HuH-7.5 (cell line): ENCODE measurements at regions not wholly inside any gene's neighbourhood (a gene's known extent, or its start where the extent isn't known, plus 50 kb on each side); places are given as distances from the start of the nearest gene placed in this dataset.
"Not testable (repeated sequence)": the region's sequence is repeated elsewhere in the genome, so short reads cannot be mapped to it uniquely, and the experiment has no call there.

ENCODE experiments used
- DNase-seq: peaks from one replicate; pipeline ENCODE4 v3.0.0; 2011; ENCODE audit warnings: low spot score

GRCh38 chr9:21533597-21533996, 51.5 kb upstream of the IFNE start:
- DNase-seq: no peak

DNA sequence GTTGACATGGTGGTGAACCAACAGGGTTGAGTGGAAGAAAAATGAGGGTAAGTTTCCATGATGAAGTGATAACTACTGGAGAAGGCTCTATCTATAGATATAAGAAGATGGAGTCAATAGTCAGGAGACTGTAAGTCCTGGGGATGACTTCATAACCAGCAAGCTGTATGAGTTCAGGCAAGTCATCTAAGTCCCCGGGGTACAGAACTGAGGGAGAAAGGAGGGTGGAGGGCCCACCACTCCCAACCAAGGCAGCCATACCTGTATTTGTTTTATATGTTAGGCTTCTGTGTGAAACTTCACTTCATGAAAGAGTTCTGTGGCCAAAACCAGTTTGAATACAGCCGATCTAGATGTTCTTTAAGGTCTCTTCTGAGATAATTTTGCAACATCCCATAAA, 53.3 kb upstream of the IFNE start:
- DNase-seq: no peak

- no peak for DNase-seq
Measured at GRCh38 chr9:21542787-21543186, 60.7 kb upstream of the IFNE start.

- no peak for DNase-seq
Measured at GRCh38 chr9:21543187-21543586, 61.1 kb upstream of the IFNE start.

- not testable (repeated sequence) for DNase-seq
Measured at GRCh38 chr9:21543816-21544215, 61.7 kb upstream of the IFNE start.

- no peak for DNase-seq
Measured at GRCh38 chr9:21546949-21547348, 64.8 kb upstream of the IFNE start.

GRCh38 chr9:21549251-21549765, 67.2 kb upstream of the IFNE start:
- DNase-seq: no peak

DNA sequence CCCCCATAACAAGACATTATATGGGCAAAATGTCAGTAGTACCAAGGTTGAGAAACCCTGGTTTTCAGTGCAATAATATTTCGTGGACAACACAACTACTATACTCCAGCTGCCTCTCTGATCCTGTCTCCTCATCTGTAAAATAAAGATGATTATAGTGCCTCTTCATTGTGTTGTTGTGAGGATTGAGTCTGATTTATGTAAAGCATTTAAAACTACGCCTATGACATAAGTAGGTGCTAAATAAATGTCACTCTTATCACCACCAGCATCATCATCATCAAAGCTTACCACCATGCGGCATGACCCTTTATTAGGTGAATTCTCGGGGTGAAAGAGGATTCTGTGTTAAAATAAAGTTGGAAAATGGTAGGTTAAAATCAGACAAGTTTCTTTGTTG, 67.8 kb upstream of the IFNE start:
- DNase-seq: no peak

- no peak for DNase-seq
Measured at GRCh38 chr9:21550392-21550791, 68.3 kb upstream of the IFNE start.

DNA sequence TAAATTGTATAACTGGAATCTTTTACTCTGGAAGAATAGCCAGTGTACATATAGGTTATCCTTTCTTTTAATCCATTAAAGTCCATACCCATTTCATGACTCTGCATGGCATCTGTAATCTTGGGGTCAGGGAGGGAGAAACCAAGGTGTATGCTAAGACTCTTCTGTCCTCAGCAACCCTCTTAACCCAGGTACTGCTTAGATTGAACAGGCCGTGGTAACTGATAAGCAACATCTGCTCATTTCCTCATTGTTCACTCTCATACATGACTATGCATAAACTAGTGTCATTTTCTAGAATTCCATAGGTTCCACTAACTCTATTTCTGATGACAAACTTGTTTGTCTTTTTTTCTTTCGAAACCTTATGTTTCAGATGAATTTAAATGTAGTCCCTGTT, 69.3 kb upstream of the IFNE start:
- no peak for DNase-seq

- DNase-seq: no peak
Measured at GRCh38 chr9:21552244-21553170, 70.4 kb upstream of the IFNE start.

DNA sequence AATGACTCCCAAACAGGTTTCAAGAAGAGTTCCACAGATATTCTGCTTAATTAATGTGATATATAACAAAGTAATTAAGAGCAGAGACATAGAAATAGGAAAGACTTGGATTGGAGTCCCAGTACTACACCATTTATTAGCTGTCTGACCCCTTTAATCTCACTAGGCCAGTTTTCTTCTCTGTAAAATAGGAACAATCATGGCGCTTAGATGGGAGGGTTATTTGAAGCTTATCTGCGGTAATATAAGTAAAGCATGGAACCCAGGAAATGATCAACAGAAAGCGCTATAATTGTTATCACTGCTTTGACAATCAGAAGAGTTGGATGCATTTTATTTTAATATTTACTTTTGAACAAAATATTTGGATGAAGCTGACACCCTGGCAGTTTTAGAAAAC, 71.3 kb upstream of the IFNE start:
- DNase-seq: no peak

DNA sequence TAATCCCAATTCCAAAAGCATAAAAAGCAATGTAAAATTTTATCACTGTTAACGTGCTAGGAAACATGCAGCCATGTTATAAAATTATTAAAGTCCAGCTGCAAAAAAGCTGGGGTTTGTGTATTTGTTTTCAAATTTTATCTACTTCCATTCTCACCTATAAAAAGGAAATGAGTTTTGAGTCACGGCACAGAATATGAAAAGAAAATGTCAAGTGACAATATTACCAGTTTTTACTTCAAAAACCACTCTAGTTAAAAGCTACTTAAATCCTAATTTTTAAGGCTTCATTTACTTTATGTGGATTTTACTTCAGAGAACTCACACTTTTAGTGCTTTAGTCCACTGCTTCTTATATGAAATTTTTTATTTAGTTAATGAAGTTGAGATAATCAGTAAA, 72.7 kb upstream of the IFNE start:
- no peak for DNase-seq

GRCh38 chr9:21555911-21556310, 73.8 kb upstream of the IFNE start:
- DNase-seq: no peak

DNA sequence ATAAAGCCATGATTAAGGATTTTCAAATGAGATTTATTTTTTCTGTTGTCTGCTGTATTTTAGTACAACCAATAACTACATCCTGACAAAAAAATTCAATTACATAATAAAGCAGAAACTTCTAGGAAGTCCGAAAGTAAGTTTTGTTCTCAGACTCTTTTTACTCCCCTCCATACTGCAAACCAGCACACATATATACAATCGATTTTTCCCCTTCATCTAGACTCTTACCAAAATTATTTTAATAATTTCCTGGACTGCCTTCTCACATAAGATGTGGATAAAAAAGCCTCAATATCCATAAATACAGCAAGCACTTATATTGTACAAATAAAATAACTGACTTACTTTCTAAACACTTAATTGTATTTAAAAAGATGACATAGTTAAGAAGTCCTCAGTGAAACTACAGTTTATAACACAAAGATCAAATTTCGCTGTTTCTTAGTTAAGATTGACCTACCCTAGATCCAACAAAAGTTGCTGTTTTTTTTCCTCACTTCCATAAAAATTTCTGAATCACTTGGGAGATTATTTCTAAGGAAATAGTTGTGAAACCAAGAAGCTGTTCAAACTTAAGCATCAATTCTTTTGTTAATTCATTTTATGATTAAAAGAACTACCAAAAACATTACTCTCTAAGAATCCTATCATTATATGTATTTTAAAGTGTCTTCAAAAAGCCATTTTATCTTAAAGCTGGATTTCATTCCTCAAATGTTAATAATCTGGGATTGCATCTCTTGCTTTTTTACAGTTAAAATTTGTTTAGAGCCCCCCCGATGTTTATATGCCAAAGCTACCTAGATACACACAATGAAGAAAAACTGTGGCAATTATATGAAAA, 74.7 kb upstream of the IFNE start:
- no peak for DNase-seq

DNA sequence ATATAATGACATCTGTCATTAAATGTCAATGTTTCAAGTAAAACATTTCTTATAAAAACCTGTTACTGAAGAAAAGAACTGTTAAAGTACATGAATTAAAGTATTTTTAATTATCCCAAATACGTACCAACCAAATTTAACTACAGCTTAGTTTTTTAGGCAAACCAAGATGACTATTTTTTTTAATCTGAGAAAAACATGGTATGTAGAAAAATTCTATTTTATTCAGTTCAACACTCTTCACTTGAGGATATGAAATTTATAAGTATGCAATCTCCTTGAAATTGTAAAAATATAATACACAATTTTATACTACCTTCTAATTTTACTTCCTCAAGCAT, 75.3 kb upstream of the IFNE start:
- no peak for DNase-seq

DNA sequence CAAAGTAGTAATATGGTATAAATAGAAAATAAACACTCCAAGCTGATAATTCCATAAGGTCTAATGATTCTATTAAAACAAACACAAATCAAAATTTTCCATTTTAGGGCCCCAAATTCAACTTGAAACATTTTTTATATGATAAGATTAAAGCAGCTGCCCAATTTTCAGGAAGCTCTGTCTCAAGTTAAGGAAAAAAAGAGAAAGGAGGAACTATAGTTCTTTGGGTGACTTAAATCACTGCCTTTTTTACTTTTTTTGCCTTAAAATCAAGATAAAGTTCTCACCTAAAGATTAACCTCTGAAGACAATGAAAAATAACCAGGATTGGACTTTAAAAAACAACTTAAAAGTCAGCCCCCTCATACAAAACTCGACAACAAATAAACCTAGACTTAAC, 76.0 kb upstream of the IFNE start:
- DNase-seq: no peak

DNA sequence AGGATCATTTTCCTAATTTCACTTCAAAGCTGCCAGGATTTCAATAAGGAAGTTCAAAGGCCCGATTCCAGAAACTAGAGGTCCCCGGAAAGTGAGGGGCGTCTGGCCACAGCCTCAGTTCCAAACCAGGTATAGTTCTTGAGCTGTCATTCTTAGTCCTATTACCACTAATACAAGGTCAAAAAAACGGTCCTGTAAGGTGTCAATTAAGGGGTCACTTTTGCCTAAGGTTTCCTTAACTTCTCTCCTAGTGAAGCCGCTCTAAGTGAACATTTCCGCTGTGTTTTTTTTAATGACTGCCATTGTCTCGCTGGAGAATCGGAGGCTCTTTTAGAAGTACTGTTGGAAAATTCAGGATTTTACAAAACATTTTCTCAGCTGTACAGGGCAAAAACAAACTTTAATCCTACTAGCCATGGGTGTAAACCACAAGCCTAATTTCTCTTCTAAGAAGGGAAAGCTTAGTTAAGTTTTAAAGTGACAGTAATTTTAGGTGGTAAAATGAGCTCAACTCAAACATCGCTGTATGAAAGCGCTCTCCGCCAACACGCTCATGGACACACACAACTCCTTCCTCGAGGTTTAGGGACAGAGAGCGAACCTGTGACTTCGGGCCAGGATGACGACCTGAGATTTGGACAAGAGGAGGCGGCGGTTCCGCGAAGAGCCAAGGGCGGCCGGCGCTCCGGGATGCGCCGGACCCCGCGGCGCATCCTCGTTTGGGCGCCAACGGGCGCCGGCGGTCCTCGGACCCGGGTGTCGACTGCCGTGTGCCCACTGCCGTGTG, 76.7 kb upstream of the IFNE start:
- no peak for DNase-seq

GRCh38 chr9:21559402-21560280, 77.5 kb upstream of the IFNE start:
- peak; percentile 8 for DNase-seq

GRCh38 chr9:21560281-21560745, 78.2 kb upstream of the IFNE start:
- DNase-seq: no peak

- DNase-seq: no peak
Measured at GRCh38 chr9:21561502-21561901, 79.4 kb upstream of the IFNE start.
